ENCODE measurements at regions not wholly inside any gene's neighbourhood (a gene's known extent, or its start where the extent isn't known, plus 50 kb on each side); places are given as distances from the start of the nearest gene placed in this dataset.

- no peaks in the 10 kb centered on the region for H3K4me1 Mint-ChIP-seq
- DNase-seq (no peak), ATAC-seq (ENCODE audit: low read depth in 2 of 2) (no peak)
- H3K27ac Mint-ChIP-seq, result no peak overlapping the region
- H3K27me3 Mint-ChIP-seq, result no peaks in the 10 kb centered on the region
- H3K9me3 Mint-ChIP-seq, result no peaks in the 10 kb centered on the region
- no peaks in the 10 kb centered on the region for H3K36me3 Mint-ChIP-seq
- no peak overlapping the region for H3K4me3 Mint-ChIP-seq
Measured at GRCh38 chr6:47102331-47102730, 60.2 kb upstream of the ADGRF1 start.

DNA sequence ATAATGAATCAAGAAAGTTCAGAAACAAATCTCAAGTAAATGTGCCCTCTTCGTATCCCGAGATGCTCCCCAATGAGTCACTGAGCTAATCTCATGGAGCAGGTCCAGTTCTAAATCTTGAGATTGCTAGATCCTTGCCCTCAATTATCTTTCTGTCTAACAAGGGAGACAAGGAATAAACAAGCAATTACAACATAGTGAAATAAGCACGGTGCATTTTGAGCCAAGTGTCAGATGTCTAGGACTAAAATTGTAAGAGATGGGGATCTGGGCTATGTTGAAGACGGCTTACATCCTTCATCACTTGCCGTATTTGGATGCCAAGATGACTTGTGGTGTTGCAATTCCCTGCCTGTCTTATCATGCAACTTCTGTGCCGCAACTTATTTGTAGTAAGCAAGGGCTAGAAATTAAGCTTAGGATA, 56.5 kb upstream of the ADGRF1 start:
- Mint-ChIP-seq H3K9me3 (no peaks in the 10 kb centered on the region), H3K27ac (peak overlapping the region in 1 of 6 donors; percentile 26), H3K27me3 (peaks cover 0 to 4% (median 0%) of the 10 kb centered on the region in 3 donors), H3K36me3 (no peaks in the 10 kb centered on the region), H3K4me3 (no peak overlapping the region), H3K4me1 (no peaks in the 10 kb centered on the region)
- DNase-seq (no peak), ATAC-seq (ENCODE audit: low read depth in 2 of 2) (no peak)

DNA sequence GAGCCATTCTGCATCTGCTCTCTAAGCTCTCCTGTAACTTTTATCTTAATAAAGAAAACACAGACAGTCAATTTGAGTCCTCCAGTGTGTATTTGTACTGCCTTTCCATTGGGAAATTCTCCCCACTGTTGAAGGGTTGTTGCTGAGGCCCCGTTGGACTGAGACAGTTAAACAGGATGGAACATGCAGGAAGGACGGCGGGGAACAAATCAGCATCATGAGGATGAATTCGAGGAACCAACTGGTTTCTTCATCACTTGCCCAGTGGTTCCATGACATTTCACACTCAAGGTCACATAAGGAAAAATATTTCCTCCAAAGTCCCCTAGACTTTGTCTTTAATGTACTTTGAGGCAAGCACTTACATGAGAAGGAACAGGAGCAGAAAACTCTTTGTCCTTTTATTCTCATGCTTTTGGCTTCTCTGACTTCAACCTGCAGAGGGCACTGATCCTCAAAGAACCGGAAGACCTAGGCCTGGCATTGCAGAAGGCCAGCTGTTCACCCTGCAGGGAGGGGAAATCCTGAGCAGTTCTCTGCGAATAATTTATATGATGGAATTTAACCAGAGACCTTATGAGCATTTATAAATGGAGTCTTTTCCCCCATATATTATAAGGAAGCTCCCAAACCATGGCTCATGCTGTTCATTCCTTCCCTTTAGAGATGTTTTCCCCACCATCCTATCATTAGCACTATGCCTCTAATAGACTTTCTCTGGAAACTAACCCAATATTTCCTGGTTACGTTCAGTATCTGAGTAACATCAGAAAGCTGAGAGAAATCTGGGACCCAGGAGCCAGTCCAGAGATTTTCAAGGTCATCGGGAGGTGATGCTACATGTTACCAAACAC, 55.2 kb upstream of the ADGRF1 start:
- H3K9me3 Mint-ChIP-seq, result no peaks in the 10 kb centered on the region
- no peaks in the 10 kb centered on the region for H3K36me3 Mint-ChIP-seq
- H3K27me3 Mint-ChIP-seq, result peaks cover 0 to 4% (median 0%) of the 10 kb centered on the region in 3 donors
- DNase-seq (peak; percentile 36), ATAC-seq (ENCODE audit: low read depth in 2 of 2) (peak; percentile 72 to 73)
- no peak overlapping the region for H3K27ac Mint-ChIP-seq
- H3K4me1 Mint-ChIP-seq, result no peaks in the 10 kb centered on the region
- H3K4me3 Mint-ChIP-seq, result no peak overlapping the region

- no peak overlapping the region for H3K4me3 Mint-ChIP-seq
- no peaks in the 10 kb centered on the region for H3K4me1 Mint-ChIP-seq
- H3K27me3 Mint-ChIP-seq, result peaks cover 0 to 4% (median 0%) of the 10 kb centered on the region in 3 donors
- no peak overlapping the region for H3K27ac Mint-ChIP-seq
- H3K9me3 Mint-ChIP-seq, result no peaks in the 10 kb centered on the region
- ATAC-seq (ENCODE audit: low read depth in 2 of 2), result no peak
- H3K36me3 Mint-ChIP-seq, result no peaks in the 10 kb centered on the region
- DNase-seq, result no peak
Measured at GRCh38 chr6:47096211-47096895, 54.2 kb upstream of the ADGRF1 start.

GRCh38 chr6:47094241-47094925, 52.3 kb upstream of the ADGRF1 start:
- Mint-ChIP-seq H3K4me1 (no peaks in the 10 kb centered on the region), H3K27ac (no peak overlapping the region), H3K36me3 (no peaks in the 10 kb centered on the region), H3K9me3 (no peaks in the 10 kb centered on the region), H3K27me3 (peaks cover 0 to 4% (median 0%) of the 10 kb centered on the region in 3 donors), H3K4me3 (no peak overlapping the region)
- ATAC-seq (ENCODE audit: low read depth in 2 of 2) (no peak), DNase-seq (no peak)

GRCh38 chr6:47093169-47093568, 51.0 kb upstream of the ADGRF1 start:
- H3K27me3 Mint-ChIP-seq, result peaks cover 0 to 4% (median 0%) of the 10 kb centered on the region in 3 donors
- no peak overlapping the region for H3K27ac Mint-ChIP-seq
- no peaks in the 10 kb centered on the region for H3K4me1 Mint-ChIP-seq
- H3K4me3 Mint-ChIP-seq, result no peak overlapping the region
- ATAC-seq (ENCODE audit: low read depth in 2 of 2) (no peak), DNase-seq (no peak)
- no peaks in the 10 kb centered on the region for H3K9me3 Mint-ChIP-seq
- no peaks in the 10 kb centered on the region for H3K36me3 Mint-ChIP-seq

DNA sequence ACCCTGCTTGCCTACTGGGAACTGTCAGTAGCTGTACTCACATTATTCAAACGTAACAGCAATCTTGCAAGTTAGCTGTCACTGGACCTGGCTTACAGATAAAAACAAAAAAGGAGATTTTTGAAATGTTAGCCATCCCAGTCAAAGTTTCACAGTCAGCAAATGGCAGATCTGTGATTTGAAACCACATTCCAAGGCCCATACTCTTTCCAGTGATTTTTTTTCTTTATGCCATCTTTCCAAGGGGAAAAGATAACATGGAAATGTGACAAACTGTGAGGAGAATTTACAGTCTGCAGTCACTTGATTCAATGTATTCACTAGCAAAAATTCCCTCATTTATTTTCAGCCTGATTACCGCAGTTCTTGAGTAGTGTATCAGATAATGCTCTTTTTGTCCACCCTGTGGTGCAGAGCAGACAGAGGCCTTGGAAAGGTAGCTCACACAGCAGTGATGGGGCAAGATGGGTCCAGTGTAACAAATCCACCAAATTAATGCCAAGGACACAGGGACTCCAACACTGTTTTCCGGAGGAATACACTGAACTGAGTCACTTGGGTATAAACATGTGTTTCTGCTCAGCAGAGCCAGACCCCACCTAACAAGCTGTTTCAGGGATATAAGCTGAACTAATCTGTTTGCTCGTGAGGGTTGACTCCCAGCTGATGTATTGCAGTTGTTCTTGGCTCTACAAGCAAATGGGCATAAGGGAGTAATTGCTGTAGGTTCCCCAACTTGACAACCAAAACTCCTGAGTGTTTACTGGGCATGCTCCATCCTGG, 49.9 kb upstream of the ADGRF1 start:
- Mint-ChIP-seq H3K4me3 (no peak overlapping the region), H3K9me3 (no peaks in the 10 kb centered on the region), H3K27me3 (peaks cover 0 to 4% (median 0%) of the 10 kb centered on the region in 3 donors), H3K27ac (no peak overlapping the region), H3K36me3 (no peaks in the 10 kb centered on the region), H3K4me1 (no peaks in the 10 kb centered on the region)
- ATAC-seq (ENCODE audit: low read depth in 2 of 2) (no peak), DNase-seq (no peak)

Measured in naive B cell (primary cell).